ENCODE measurements at regions not wholly inside any gene's neighbourhood (a gene's known extent, or its start where the extent isn't known, plus 50 kb on each side); places are given as distances from the start of the nearest gene placed in this dataset.

DNA sequence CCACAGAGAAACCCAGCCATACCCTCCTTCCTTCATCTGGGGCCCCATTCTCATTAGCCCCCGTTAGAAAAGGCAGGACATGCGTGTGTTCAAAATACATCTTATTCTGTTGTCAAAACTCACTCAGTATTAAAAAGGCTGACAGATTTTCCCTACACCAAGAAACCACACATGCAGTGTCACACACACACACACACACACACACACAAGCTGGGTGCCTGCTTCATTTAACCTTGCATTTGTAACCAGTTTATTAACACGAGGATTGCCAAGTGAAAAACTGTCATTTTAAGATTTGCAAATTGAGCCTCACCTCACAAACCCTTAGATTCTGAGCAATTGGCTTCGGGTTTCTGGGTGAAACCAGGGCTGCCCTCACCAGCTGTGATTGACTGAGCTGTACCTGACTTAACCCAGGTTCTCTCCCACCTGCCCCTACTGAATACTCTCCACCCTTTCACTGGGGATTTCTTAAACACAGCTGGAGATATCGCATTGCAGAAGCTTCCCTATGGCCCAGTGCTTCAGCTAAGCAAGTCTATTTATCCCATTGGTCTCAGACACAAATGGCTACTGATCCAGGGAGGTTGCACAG, 172.7 kb upstream of the ZNF507 start:
- no peaks in the 10 kb centered on the region for H3K36me3 ChIP-seq (ENCODE audit: control insufficient read depth, insufficient read depth, low read length)
- H3K9me3 ChIP-seq (ENCODE audit: control insufficient read depth, insufficient read depth, low read depth, low read length): no peaks in the 10 kb centered on the region
- H3K27ac ChIP-seq (ENCODE audit: low read depth, low read length): no peak overlapping the region
- 0 out of 2 replicates have a peak, but pooled peaks cover 2% of the 10 kb centered on the region for H3K27me3 ChIP-seq (ENCODE audit: control insufficient read depth, insufficient read depth, low read length)
- H3K9ac ChIP-seq (ENCODE audit: low read length): no peak overlapping the region
- no peaks in the 10 kb centered on the region; the same call in 1 of the 2 replicates for H3K4me1 ChIP-seq (ENCODE audit: control insufficient read depth, insufficient read depth, low read length)
- H3K4me3 ChIP-seq (ENCODE audit: low read depth, low read length): no peak overlapping the region

DNA sequence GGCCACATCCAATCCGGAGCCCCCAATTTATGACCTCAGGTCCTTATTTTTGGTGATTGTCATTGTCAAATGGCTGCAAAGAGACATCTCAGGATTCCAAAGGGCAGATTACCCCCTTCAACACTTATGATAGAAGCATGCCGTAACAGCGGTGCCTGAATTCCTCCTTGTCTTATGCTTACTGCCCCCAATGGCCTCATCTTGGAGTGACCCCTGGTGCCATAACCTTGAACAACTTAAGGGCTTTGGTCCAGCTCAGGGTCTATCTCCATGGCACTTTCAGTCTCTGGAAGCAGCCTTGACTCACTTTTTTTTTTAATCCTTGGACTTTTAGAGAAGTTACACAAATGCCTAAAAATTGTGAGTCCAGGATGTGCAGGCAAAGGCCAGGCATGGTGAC, 171.6 kb upstream of the ZNF507 start:
- H3K9ac ChIP-seq (ENCODE audit: low read length): no peak overlapping the region
- no peak overlapping the region for H3K4me3 ChIP-seq (ENCODE audit: low read depth, low read length)
- 0 out of 2 replicates have a peak, but pooled peaks cover 2% of the 10 kb centered on the region for H3K27me3 ChIP-seq (ENCODE audit: control insufficient read depth, insufficient read depth, low read length)
- no peaks in the 10 kb centered on the region; the same call in 1 of the 2 replicates for H3K4me1 ChIP-seq (ENCODE audit: control insufficient read depth, insufficient read depth, low read length)
- H3K27ac ChIP-seq (ENCODE audit: low read depth, low read length): no peak overlapping the region
- no peaks in the 10 kb centered on the region for H3K36me3 ChIP-seq (ENCODE audit: control insufficient read depth, insufficient read depth, low read length)
- no peaks in the 10 kb centered on the region for H3K9me3 ChIP-seq (ENCODE audit: control insufficient read depth, insufficient read depth, low read depth, low read length)

DNA sequence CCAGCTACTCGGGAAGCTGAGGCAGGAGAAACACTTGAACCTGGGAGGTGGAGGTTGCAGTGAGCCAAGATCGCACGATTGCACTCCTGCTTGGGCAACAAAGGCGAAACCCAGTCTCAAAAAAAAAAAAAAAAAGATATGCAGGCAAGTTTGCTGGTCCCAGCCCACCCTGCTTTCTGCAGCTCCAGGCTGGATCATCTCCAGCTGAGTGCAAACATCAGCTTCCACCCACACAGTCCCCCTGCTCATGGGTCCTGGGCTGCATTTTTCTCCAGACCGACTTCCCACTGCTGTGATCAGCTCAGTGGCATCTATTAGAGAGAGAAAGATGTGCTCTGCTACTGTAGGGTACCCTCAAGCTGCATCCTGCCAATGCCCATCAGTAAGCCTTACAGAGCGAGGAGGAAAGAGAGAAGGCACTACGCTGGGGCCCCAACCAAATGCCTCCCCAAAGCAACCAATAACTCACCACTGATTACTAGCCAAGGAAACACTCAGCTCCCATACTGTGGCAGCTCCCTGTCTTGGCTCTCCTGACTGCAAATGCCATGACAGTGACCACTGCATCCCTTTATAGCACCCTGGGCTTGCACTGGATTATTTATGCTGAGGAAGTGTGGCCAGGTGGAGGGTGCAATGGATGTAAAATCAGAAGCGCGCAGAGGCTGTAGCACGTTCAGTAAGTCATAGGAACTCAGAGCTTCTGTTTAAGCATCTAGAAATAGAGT, 170.9 kb upstream of the ZNF507 start:
- no peak overlapping the region for H3K4me3 ChIP-seq (ENCODE audit: low read depth, low read length)
- no peaks in the 10 kb centered on the region for H3K9me3 ChIP-seq (ENCODE audit: control insufficient read depth, insufficient read depth, low read depth, low read length)
- H3K4me1 ChIP-seq (ENCODE audit: control insufficient read depth, insufficient read depth, low read length): no peaks in the 10 kb centered on the region; the same call in 1 of the 2 replicates
- H3K36me3 ChIP-seq (ENCODE audit: control insufficient read depth, insufficient read depth, low read length): no peaks in the 10 kb centered on the region
- H3K27me3 ChIP-seq (ENCODE audit: control insufficient read depth, insufficient read depth, low read length): 0 out of 2 replicates have a peak, but pooled peaks cover 2% of the 10 kb centered on the region
- no peak overlapping the region for H3K9ac ChIP-seq (ENCODE audit: low read length)
- H3K27ac ChIP-seq (ENCODE audit: low read depth, low read length): no peak overlapping the region

DNA sequence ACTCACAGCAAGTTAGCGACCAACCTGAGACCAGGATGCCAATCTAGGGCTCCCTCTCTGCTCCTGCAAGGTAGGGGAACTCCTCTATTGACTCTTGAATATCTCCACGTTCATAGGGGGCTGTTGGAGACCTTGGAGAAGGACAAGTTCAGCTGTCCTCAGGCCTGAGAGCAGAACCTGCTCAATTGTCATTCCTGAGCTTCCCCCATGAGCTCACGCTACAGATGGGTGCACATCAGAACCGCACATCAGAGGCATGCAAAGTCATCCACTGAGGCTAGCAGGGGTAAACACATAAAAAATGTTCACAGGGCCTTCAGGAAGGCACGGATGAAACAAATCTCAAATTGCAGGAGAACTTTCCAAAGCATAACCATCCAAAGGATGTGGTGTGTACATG, 168.8 kb upstream of the ZNF507 start:
- Histone ChIP-seq H3K9ac (ENCODE audit: low read length) (no peak overlapping the region), H3K4me1 (ENCODE audit: control insufficient read depth, insufficient read depth, low read length) (no peaks in the 10 kb centered on the region; the same call in 1 of the 2 replicates), H3K27ac (ENCODE audit: low read depth, low read length) (no peak overlapping the region), H3K4me3 (ENCODE audit: low read depth, low read length) (no peak overlapping the region), H3K9me3 (ENCODE audit: control insufficient read depth, insufficient read depth, low read depth, low read length) (no peaks in the 10 kb centered on the region), H3K36me3 (ENCODE audit: control insufficient read depth, insufficient read depth, low read length) (no peaks in the 10 kb centered on the region), H3K27me3 (ENCODE audit: control insufficient read depth, insufficient read depth, low read length) (0 out of 2 replicates have a peak, but pooled peaks cover 2% of the 10 kb centered on the region)

DNA sequence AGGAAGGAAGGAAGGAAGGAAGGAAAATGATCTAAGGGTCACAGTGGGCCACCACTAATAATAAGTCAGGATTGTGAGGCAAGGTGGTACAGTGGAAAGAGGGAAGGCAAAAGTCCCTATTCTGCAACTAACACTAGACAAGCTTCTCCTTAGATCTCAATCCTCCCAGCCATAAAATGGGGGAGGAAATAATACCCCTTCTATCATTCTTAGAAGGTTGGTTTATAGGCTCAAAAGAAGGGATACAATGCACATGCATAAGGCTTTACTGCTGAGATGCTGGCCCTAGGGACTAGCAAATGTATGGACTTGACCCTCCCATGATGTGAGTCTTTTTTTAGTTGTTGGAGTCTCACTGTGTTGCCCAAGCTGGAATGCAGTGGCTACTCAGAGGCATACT, 167.7 kb upstream of the ZNF507 start:
- no peak overlapping the region for H3K27ac ChIP-seq (ENCODE audit: low read depth, low read length)
- H3K36me3 ChIP-seq (ENCODE audit: control insufficient read depth, insufficient read depth, low read length): no peaks in the 10 kb centered on the region
- 0 out of 2 replicates have a peak, but pooled peaks cover 2% of the 10 kb centered on the region for H3K27me3 ChIP-seq (ENCODE audit: control insufficient read depth, insufficient read depth, low read length)
- no peak overlapping the region for H3K9ac ChIP-seq (ENCODE audit: low read length)
- no peaks in the 10 kb centered on the region for H3K9me3 ChIP-seq (ENCODE audit: control insufficient read depth, insufficient read depth, low read depth, low read length)
- H3K4me3 ChIP-seq (ENCODE audit: low read depth, low read length): no peak overlapping the region
- H3K4me1 ChIP-seq (ENCODE audit: control insufficient read depth, insufficient read depth, low read length): no peaks in the 10 kb centered on the region; the same call in 1 of the 2 replicates

DNA sequence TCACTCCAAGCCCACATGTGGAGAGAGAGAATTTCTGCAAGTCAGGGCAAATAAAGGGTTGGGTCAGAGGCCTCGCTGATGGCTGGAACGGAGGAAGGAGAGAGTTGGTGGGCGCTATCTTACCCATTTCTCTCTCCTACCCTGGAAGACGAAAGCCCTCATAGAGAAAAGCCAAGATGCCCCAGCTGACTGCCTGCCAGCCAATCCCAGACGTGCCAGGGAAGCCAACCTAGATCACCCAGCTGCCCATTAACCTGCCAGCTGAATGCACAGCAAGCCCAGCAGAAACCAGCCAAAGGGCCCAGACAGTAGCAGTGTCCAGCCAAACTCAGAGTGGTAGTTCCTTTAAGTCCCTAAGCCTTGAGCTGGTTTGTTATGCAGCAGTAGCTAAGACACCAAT, 167.0 kb upstream of the ZNF507 start:
- H3K36me3 ChIP-seq (ENCODE audit: control insufficient read depth, insufficient read depth, low read length): no peaks in the 10 kb centered on the region
- no peak overlapping the region for H3K4me3 ChIP-seq (ENCODE audit: low read depth, low read length)
- H3K4me1 ChIP-seq (ENCODE audit: control insufficient read depth, insufficient read depth, low read length): no peaks in the 10 kb centered on the region
- no peaks in the 10 kb centered on the region for H3K9me3 ChIP-seq (ENCODE audit: control insufficient read depth, insufficient read depth, low read depth, low read length)
- no peak overlapping the region for H3K9ac ChIP-seq (ENCODE audit: low read length)
- no peak overlapping the region for H3K27ac ChIP-seq (ENCODE audit: low read depth, low read length)
- 0 out of 2 replicates have a peak, but pooled peaks cover 2% of the 10 kb centered on the region for H3K27me3 ChIP-seq (ENCODE audit: control insufficient read depth, insufficient read depth, low read length)

DNA sequence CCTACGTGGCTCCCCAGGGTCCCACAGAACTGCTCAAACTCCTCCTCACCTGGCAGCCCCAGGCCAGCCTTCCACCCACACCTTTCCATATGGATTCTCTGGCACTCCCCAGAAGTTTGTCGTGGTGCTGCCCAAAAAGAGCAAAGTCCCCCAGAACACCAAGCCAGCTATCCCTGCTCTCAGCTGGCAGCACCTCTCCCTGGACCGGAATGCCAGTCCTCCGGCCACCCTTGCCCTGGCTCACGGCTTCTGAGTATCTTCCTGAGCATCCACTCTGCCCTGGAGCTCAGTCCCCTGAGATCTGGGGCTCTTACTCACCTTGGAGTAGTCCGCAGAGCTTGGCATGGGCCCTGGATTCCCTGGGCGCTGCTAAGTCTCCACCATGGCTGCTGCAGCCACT, 166.5 kb upstream of the ZNF507 start:
- H3K27ac ChIP-seq (ENCODE audit: low read depth, low read length): no peak overlapping the region
- no peaks in the 10 kb centered on the region for H3K4me1 ChIP-seq (ENCODE audit: control insufficient read depth, insufficient read depth, low read length)
- H3K4me3 ChIP-seq (ENCODE audit: low read depth, low read length): no peak overlapping the region
- H3K27me3 ChIP-seq (ENCODE audit: control insufficient read depth, insufficient read depth, low read length): 0 out of 2 replicates have a peak, but pooled peaks cover 2% of the 10 kb centered on the region
- H3K9me3 ChIP-seq (ENCODE audit: control insufficient read depth, insufficient read depth, low read depth, low read length): no peaks in the 10 kb centered on the region
- no peak overlapping the region for H3K9ac ChIP-seq (ENCODE audit: low read length)
- no peaks in the 10 kb centered on the region for H3K36me3 ChIP-seq (ENCODE audit: control insufficient read depth, insufficient read depth, low read length)

DNA sequence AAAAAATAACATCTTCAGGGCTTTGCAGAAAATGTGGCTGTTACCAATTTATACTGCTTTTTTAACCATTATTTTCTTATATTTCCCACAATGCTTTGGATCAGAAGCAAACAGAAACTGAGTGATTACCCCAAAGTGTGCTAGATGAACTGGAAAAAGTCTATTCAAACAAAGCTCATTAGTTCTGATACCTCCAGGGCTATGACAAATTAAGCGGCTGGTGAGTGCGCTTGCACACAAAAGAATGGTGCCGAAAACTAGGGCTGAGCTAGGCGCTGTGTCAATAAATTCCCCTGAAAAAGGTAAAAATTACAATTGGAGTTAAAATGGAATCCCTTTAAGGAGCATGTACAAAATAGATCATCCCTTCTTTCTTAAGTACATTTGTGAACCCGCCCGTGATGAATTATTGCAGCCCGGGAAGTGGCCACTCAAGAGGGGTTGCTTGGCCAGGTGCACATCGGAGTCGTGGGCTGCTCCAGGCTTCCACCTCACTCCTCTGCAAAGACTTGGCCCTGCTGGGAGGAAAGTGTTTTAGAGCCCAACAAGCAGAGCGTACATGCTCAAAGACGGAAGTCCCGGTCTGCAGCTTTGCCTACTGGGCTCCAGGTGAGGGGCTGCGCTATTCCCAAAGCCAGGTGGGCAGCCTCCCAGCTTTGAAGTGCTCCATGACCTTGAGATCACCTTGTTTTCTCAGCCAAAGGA, 164.0 kb upstream of the ZNF507 start:
- no peak overlapping the region for H3K4me3 ChIP-seq (ENCODE audit: low read depth, low read length)
- no peak overlapping the region for H3K9ac ChIP-seq (ENCODE audit: low read length)
- no peaks in the 10 kb centered on the region for H3K36me3 ChIP-seq (ENCODE audit: control insufficient read depth, insufficient read depth, low read length)

DNA sequence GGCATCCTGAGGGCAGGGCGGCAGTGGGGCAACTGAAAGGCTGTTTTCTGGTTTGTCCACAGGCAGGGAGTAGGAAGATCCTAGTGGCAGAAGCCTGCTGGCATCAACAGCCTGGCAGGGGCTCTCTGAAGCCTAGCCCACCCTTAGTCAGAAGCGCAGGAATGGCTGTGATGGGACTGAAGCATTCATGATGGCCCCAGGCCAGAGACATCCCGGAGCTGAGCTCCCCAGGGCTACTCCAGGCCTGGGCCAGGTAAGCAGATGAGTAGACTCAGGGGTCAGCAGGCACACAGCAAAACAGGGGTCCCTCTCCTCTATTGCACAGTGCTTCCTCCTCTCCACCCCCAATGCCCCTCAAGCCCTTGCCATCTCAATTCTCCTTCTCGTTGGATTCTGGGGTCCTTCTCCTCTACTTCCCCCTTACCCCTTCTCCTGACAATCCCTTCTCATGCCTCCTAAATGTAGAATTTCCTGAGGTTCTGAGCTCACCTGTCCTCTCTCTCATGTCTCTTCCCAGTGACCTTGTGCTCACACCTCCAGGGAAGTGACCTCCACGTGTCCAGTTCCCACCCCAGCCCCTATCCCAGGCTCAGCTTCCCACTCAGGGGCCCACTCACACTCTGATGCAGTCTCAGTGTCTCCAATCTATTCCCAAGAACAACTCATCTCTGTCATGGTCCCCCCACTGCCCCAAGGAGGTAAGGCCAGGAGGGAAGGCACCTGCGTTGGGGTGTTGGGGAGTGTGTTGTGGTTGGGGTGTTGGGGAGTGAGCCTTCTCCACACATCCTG, 158.7 kb upstream of the ZNF507 start:
- Histone ChIP-seq H3K9me3 (ENCODE audit: control insufficient read depth, insufficient read depth, low read depth, low read length) (peaks cover 8% of the 10 kb centered on the region; the same call in 1 of the 2 replicates), H3K36me3 (ENCODE audit: control insufficient read depth, insufficient read depth, low read length) (no peaks in the 10 kb centered on the region), H3K4me1 (ENCODE audit: control insufficient read depth, insufficient read depth, low read length) (no peaks in the 10 kb centered on the region), H3K27me3 (ENCODE audit: control insufficient read depth, insufficient read depth, low read length) (peaks cover 19% of the 10 kb centered on the region), H3K9ac (ENCODE audit: low read length) (no peak overlapping the region), H3K27ac (ENCODE audit: low read depth, low read length) (no peak overlapping the region), H3K4me3 (ENCODE audit: low read depth, low read length) (no peak overlapping the region)

More for the DNA sequence above, 164.0 kb upstream of the ZNF507 start:
- Histone ChIP-seq H3K9me3 (ENCODE audit: control insufficient read depth, insufficient read depth, low read depth, low read length) (peaks cover 8% of the 10 kb centered on the region; the same call in 1 of the 2 replicates), H3K27ac (ENCODE audit: low read depth, low read length) (no peak overlapping the region), H3K27me3 (ENCODE audit: control insufficient read depth, insufficient read depth, low read length) (0 out of 2 replicates have a peak, but pooled peaks cover 1% of the 10 kb centered on the region), H3K4me1 (ENCODE audit: control insufficient read depth, insufficient read depth, low read length) (no peaks in the 10 kb centered on the region)

DNA sequence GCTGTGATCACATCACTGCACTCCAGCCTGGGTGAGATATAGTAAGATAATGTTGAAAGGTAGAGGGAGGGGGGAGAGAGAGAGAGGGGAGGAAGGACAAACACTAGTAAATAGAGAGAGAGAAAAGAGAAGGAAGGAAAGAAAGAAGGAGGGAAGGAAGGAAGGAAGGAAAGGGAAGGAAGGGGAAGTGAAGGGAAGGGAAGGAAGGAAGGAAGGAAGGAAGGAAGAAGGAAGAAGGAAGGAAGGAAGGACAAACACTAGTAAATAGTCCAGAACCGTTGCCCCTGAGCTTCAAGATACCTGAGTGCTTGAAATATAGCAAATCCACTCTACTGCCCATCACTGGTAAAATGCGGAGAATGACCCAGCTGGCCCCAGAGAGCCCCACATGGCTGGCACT, 156.5 kb upstream of the ZNF507 start:
- Histone ChIP-seq H3K4me3 (ENCODE audit: low read depth, low read length) (no peak overlapping the region), H3K9me3 (ENCODE audit: control insufficient read depth, insufficient read depth, low read depth, low read length) (peaks cover 8% of the 10 kb centered on the region; the same call in 1 of the 2 replicates), H3K36me3 (ENCODE audit: control insufficient read depth, insufficient read depth, low read length) (no peaks in the 10 kb centered on the region), H3K27ac (ENCODE audit: low read depth, low read length) (no peak overlapping the region), H3K9ac (ENCODE audit: low read length) (no peak overlapping the region), H3K27me3 (ENCODE audit: control insufficient read depth, insufficient read depth, low read length) (peaks cover 19% of the 10 kb centered on the region), H3K4me1 (ENCODE audit: control insufficient read depth, insufficient read depth, low read length) (no peaks in the 10 kb centered on the region)

Data from HUES6 (cell line).